Natural killer cell treated with Interleukin-12 subunit alpha and Interleukin-12 subunit beta and Interleukin-15 and Interleukin-18, amount 100 ng/mL, for 72 hours (primary cell): ENCODE measurements at regions not wholly inside any gene's neighbourhood (a gene's known extent, or its start where the extent isn't known, plus 50 kb on each side); places are given as distances from the start of the nearest gene placed in this dataset.

Experiments used
- ATAC-seq, 2 donors: fragments of 150-1000 bp; cut with Tn5 transposase in 1 of 2; sonication (Bioruptor Pico), chemical (Tn5 transposase) in 1 of 2; 2 replicates each; pipeline ENCODE4 v1.10.0; 2021
- DNase-seq: peaks from one replicate; pipeline ENCODE4 v3.0.0; 2022; ENCODE audit warnings: low spot score
- H3K27ac Mint-ChIP-seq, 2 donors: 1 replicate in 1 of 2; 2 replicates in 1 of 2; pipeline ENCODE4 v1.8.0; 2022; ENCODE audit warnings: mixed read lengths in 2 of 2, mild to moderate bottlenecking in 1 of 2, moderate library complexity in 1 of 2
- H3K27me3 Mint-ChIP-seq, 2 donors: 1 replicate in 1 of 2; 2 replicates in 1 of 2; pipeline ENCODE4 v1.8.0; 2022; ENCODE audit warnings: mixed read lengths in 2 of 2
- H3K36me3 Mint-ChIP-seq: one replicate; pipeline ENCODE4 v1.8.0; 2022; ENCODE audit warnings: mixed read lengths
- H3K4me1 Mint-ChIP-seq, 2 donors: 1 replicate in 1 of 2; 2 replicates in 1 of 2; pipeline ENCODE4 v1.8.0; 2022; ENCODE audit warnings: low read depth in 2 of 2, mixed read lengths in 2 of 2, mild to moderate bottlenecking in 1 of 2
- H3K4me3 Mint-ChIP-seq: one replicate; pipeline ENCODE4 v1.8.0; 2022; ENCODE audit warnings: mixed read lengths
- H3K9me3 Mint-ChIP-seq: 2 replicates; pipeline ENCODE4 v1.8.0; 2022; ENCODE audit warnings: mixed read lengths

DNA sequence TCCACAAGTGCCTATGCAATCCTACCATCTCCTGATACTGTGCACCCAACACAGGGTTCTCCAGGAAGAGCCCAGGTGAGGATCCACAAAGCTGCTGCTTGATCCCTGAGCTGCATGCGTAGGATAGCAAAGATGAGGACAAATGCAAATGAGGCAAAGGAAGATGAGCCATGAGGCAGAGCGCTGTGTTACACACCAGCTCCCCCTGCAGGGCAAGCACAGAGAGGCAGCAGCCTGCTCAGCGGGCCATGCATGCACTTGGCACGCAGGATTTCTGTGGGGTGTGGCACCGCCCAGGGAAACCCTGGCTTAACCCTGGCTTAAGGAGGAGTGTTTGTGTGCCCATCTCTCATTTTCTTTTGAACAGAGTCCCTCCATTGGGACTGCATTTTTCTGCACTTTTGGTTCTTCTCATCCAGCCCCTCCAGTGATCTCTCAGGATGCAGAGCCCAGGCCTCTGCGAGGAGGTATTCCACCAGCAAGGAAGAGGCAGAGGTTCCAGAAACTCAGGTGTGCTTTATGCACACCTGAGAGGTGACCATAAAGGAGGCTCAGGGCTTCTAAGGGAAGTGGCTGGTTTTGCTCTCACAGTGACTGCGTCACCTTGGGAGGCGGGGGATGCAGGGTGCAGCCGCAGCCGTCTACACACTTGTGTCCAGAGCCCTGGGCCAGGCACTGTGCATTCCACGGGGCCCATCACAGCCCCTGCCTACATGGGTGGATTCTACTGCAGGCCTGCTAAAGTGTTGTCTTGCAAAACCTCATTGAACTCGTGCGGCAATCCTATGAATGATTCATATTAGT lies 973.3 kb upstream of the TMEM132C start:
- H3K9me3 Mint-ChIP-seq: no peaks in the 10 kb centered on the region
- H3K4me1 Mint-ChIP-seq: no peaks in the 10 kb centered on the region
- no peak overlapping the region for H3K4me3 Mint-ChIP-seq
- no peak for DNase-seq
- no peaks in the 10 kb centered on the region for H3K36me3 Mint-ChIP-seq
- peak; percentile 53 to 64 for ATAC-seq
- peaks cover 2 to 11% of the 10 kb centered on the region in 2 donors for H3K27me3 Mint-ChIP-seq
- H3K27ac Mint-ChIP-seq: no peak overlapping the region

DNA sequence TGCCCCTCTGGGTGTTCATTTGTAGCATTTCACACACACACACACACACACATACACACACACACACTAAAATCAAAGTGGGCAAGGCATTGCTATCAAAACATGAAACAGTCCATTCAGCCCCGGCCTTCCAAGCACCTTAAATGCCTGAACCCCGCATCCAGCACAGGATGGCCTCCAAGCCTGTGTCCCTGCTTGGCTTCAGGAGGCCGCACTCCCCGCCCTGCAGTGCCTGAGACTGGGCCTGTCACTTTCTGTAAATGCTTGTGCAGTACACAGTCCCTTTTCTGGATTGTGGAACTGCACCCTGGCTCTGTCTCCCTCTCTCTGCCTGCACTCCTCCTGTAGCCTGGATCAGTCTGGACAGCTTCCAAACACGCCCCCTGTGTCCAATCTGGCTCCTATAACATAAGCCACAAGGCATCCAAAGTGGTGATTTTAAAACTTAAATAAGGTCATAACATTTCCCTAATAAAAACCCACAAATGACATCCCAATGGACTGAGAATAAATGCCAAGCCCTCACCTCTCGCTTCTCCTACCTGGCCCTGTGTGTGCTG lies 972.2 kb upstream of the TMEM132C start:
- no peaks in the 10 kb centered on the region for H3K36me3 Mint-ChIP-seq
- no peak overlapping the region for H3K27ac Mint-ChIP-seq
- ATAC-seq (no peak), DNase-seq (no peak)
- H3K9me3 Mint-ChIP-seq: no peaks in the 10 kb centered on the region
- no peak overlapping the region for H3K4me3 Mint-ChIP-seq
- H3K4me1 Mint-ChIP-seq: no peaks in the 10 kb centered on the region
- H3K27me3 Mint-ChIP-seq: peaks cover 2 to 19% of the 10 kb centered on the region in 2 donors

DNA sequence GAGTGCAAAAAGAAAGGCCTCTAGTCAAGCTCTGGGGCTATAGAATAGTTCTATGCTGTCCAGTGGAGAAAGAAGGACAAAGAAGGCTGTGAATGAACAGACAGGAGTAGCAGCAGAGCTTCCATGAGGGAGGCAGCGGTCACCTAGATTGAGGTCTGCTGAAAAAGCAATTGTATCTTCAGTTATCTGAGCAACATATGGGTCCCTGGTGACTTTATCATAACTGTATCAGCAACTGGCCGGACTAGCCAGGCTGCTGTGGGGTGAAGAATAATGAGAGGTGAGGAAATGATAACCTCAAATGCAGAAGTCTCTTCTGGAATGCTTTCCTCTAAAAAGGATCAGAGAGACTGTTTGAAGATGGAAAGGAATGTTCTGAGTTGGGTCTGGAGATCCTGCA lies 971.3 kb upstream of the TMEM132C start:
- DNase-seq: no peak
- Mint-ChIP-seq H3K27ac (no peak overlapping the region), H3K9me3 (no peaks in the 10 kb centered on the region), H3K36me3 (no peaks in the 10 kb centered on the region), H3K4me1 (no peaks in the 10 kb centered on the region), H3K27me3 (peaks cover 2 to 25% of the 10 kb centered on the region in 2 donors), H3K4me3 (no peak overlapping the region)
- no peak for ATAC-seq

DNA sequence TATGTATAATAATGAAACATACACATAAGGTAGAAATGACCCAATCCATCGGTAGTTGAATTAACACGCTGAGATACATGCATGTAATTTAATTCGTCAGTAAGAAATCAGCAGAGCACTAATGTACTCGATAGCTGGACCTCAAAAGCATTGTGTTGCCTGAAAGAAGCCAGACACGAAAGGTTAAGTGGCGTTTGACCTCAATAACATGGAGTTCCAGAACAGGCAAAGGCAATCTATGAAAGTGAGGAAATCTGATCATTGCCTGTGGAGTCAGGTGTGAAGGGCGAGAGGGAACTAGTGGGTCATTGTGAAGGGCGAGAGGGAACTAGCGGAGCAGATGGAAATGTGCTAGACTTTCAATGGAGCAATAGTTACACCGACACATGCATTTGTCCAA lies 970.4 kb upstream of the TMEM132C start:
- ATAC-seq (no peak), DNase-seq (no peak)
- Mint-ChIP-seq H3K27me3 (peaks cover 2 to 25% of the 10 kb centered on the region in 2 donors), H3K27ac (no peak overlapping the region), H3K36me3 (no peaks in the 10 kb centered on the region), H3K9me3 (no peaks in the 10 kb centered on the region), H3K4me1 (no peaks in the 10 kb centered on the region), H3K4me3 (no peak overlapping the region)

GRCh38 chr12:127297327-127297726 lies 969.6 kb upstream of the TMEM132C start:
- peaks cover 2 to 25% of the 10 kb centered on the region in 2 donors for H3K27me3 Mint-ChIP-seq
- H3K9me3 Mint-ChIP-seq: no peaks in the 10 kb centered on the region
- ATAC-seq: peak in 1 of 2 donors; percentile 32
- H3K4me3 Mint-ChIP-seq: no peak overlapping the region
- no peak for DNase-seq
- no peaks in the 10 kb centered on the region for H3K4me1 Mint-ChIP-seq
- H3K27ac Mint-ChIP-seq: no peak overlapping the region
- no peaks in the 10 kb centered on the region for H3K36me3 Mint-ChIP-seq

- no peaks in the 10 kb centered on the region for H3K9me3 Mint-ChIP-seq
- no peaks in the 10 kb centered on the region for H3K4me1 Mint-ChIP-seq
- H3K27me3 Mint-ChIP-seq: peaks cover 2 to 31% of the 10 kb centered on the region in 2 donors
- ATAC-seq (no peak), DNase-seq (no peak)
- H3K27ac Mint-ChIP-seq: no peak overlapping the region
- H3K4me3 Mint-ChIP-seq: no peak overlapping the region
- H3K36me3 Mint-ChIP-seq: no peaks in the 10 kb centered on the region
These were observed 966.9 kb upstream of the TMEM132C start for GRCh38 chr12:127300075-127300474.

- no peak for DNase-seq
- no peak overlapping the region for H3K4me3 Mint-ChIP-seq
- H3K36me3 Mint-ChIP-seq: no peaks in the 10 kb centered on the region
- H3K27me3 Mint-ChIP-seq: peaks cover 2 to 24% of the 10 kb centered on the region in 2 donors
- no peak for ATAC-seq
- H3K4me1 Mint-ChIP-seq: no peaks in the 10 kb centered on the region
- no peaks in the 10 kb centered on the region for H3K9me3 Mint-ChIP-seq
- H3K27ac Mint-ChIP-seq: no peak overlapping the region
These were observed 966.2 kb upstream of the TMEM132C start for GRCh38 chr12:127300753-127301152.

- ATAC-seq (no peak), DNase-seq (no peak)
- Mint-ChIP-seq H3K4me3 (no peak overlapping the region), H3K9me3 (no peaks in the 10 kb centered on the region), H3K36me3 (no peaks in the 10 kb centered on the region), H3K4me1 (no peaks in the 10 kb centered on the region), H3K27ac (no peak overlapping the region), H3K27me3 (peaks cover 0 to 23% of the 10 kb centered on the region in 2 donors)
These were observed 965.1 kb upstream of the TMEM132C start for GRCh38 chr12:127301876-127302275.

- Mint-ChIP-seq H3K9me3 (peaks cover 3% of the 10 kb centered on the region), H3K27me3 (peaks cover 3 to 12% of the 10 kb centered on the region in 2 donors), H3K4me1 (no peaks in the 10 kb centered on the region), H3K36me3 (no peaks in the 10 kb centered on the region), H3K4me3 (no peak overlapping the region), H3K27ac (no peak overlapping the region)
- DNase-seq: no peak
- no peak for ATAC-seq
These were observed 961.9 kb upstream of the TMEM132C start for GRCh38 chr12:127304751-127305725.

DNA sequence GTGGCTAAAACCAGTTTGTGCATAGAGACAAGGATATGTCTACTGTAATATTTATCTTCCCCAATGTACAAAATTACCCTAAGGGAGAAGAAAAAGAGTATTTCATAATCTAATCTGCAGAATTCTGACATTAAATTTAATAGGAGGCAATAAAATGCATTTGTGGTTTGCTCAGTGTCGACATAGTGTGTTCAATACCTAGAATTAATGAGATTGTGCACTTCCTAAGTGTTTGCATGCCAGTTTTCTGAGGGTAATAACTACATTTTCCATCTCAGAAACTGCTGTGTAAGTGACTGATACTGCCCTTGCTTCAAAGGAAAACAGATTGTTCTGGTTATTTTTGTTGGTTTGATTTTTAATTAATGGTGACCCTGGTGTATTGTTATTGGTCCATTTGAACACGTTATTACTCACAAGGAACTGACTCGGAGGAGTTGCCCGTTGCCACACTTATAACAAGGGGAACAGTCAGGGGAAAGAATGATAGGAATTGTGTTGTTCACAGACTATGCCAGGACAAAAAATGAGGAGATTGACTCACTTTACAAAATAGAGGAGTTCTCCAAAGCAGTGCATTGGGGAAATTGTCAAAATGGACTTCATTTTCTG lies 960.3 kb upstream of the TMEM132C start:
- Mint-ChIP-seq H3K4me3 (no peak overlapping the region), H3K9me3 (peaks cover 3% of the 10 kb centered on the region), H3K36me3 (no peaks in the 10 kb centered on the region), H3K27ac (no peak overlapping the region), H3K4me1 (peaks cover 0 to 2% of the 10 kb centered on the region in 2 donors), H3K27me3 (peaks cover 3 to 9% of the 10 kb centered on the region in 2 donors)
- DNase-seq (no peak), ATAC-seq (no peak)

- H3K27me3 Mint-ChIP-seq: peaks cover 3 to 9% of the 10 kb centered on the region in 2 donors
- no peak overlapping the region for H3K27ac Mint-ChIP-seq
- peaks cover 0 to 2% of the 10 kb centered on the region in 2 donors for H3K4me1 Mint-ChIP-seq
- no peak overlapping the region for H3K4me3 Mint-ChIP-seq
- no peaks in the 10 kb centered on the region for H3K36me3 Mint-ChIP-seq
- H3K9me3 Mint-ChIP-seq: peaks cover 3% of the 10 kb centered on the region
- ATAC-seq: no peak
- no peak for DNase-seq
These were observed 959.4 kb upstream of the TMEM132C start for GRCh38 chr12:127307528-127307927.

DNA sequence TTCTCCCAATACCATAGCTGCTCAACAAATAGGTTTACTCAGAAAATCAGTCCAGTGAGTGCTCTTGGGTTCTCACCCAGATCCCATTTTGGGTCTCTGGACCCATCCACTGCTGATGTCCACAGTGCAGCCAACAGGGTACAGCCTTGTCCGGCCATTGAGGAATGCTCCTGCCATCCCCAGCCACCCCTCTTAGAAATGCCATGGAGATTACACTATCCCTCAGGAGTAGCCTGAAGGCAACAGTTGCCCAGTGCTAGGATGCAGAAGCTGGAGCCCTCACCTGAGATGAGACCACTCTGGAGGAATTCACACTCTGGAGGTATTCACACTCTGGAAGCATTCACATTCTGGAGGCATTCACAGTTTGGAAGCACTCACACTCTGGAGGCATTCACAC lies 958.8 kb upstream of the TMEM132C start:
- Mint-ChIP-seq H3K27ac (no peak overlapping the region), H3K36me3 (no peaks in the 10 kb centered on the region), H3K9me3 (peaks cover 3% of the 10 kb centered on the region), H3K4me1 (peaks cover 0 to 2% of the 10 kb centered on the region in 2 donors), H3K27me3 (peaks cover 3 to 9% of the 10 kb centered on the region in 2 donors), H3K4me3 (no peak overlapping the region)
- no peak for ATAC-seq
- DNase-seq: no peak

GRCh38 chr12:127310548-127310947 lies 956.4 kb upstream of the TMEM132C start:
- Mint-ChIP-seq H3K36me3 (no peaks in the 10 kb centered on the region), H3K4me1 (peaks cover 0 to 2% of the 10 kb centered on the region in 2 donors), H3K27ac (no peak overlapping the region), H3K9me3 (peaks cover 6% of the 10 kb centered on the region), H3K4me3 (no peak overlapping the region), H3K27me3 (peaks cover 3 to 8% of the 10 kb centered on the region in 2 donors)
- no peak for ATAC-seq
- DNase-seq: no peak
